A549 (cell line): ENCODE measurements at regions not wholly inside any gene's neighbourhood (a gene's known extent, or its start where the extent isn't known, plus 50 kb on each side); places are given as distances from the start of the nearest gene placed in this dataset.

ENCODE experiments used
- ATAC-seq, 2 experiments: fragments of 200-7000 bp in 1 of 2; fragments of >200 bp in 1 of 2; cut with Nextera tagmentation in 1 of 2; cut with Tn5 transposase in 1 of 2; 3 replicates each; pipeline versions ENCODE4 v1.8.0 to v1.9.1; 2018 to 2020; ENCODE audit warnings: mild to moderate bottlenecking in 1 of 2, moderate library complexity in 1 of 2
- CTCF ChIA-PET: fragments of 300-600 bp; sonication (Branson Sonifier 250); formaldehyde crosslinking; extraction: SDS; loops from one replicate; lab custom pipeline; 2021; ENCODE audit warnings: antibody characterized with exemption, inconsistent platforms; lab: Yijun Ruan, JAX
- POLR2A ChIA-PET: fragments of 350-600 bp; formaldehyde crosslinking; extraction: SDS; loops from one replicate; lab custom pipeline; 2021; ENCODE audit warnings: antibody characterized with exemption, inconsistent platforms; lab: Yijun Ruan, JAX
- DNase-seq, 2 experiments: peaks; one replicate each; pipeline versions ENCODE4 v3.0.0 to v3.0.0-alpha.2; 2011 to 2016; ENCODE audit warnings: low read depth in 1 of 2, low spot score in 1 of 2
- FAIRE-seq: peaks from 2 replicates; lab custom pipeline; 2011; peaks lifted over from hg19 to GRCh38; lab: Jason Lieb, UNC
- H3K27ac ChIP-seq, 2 experiments: fragments of >200 bp; sonication (Bioruptor Twin); formaldehyde crosslinking; 3 replicates each; pipeline ENCODE4 v1.5.1; 2016 to 2017
- H3K4me1 ChIP-seq: fragments of >200 bp; sonication (Bioruptor Twin); formaldehyde crosslinking; 3 replicates; pipeline ENCODE4 v1.6.1; 2016
- H3K4me2 ChIP-seq: fragments of >200 bp; sonication (Bioruptor Twin); formaldehyde crosslinking; 3 replicates; pipeline ENCODE4 v1.6.1; 2016
- H3K4me3 ChIP-seq: fragments of >200 bp; sonication (Bioruptor Twin); formaldehyde crosslinking; 3 replicates; pipeline ENCODE4 v1.5.1; 2016
- H3K9me3 ChIP-seq: fragments of >200 bp; sonication (Bioruptor Twin); formaldehyde crosslinking; 3 replicates; pipeline ENCODE4 v1.6.1; 2016
- BHLHE40 ChIP-seq: IDR thresholded peaks from 2 replicates; pipeline ENCODE4 v1.6.1; 2012; ENCODE audit warnings: low read depth, low read length, inconsistent platforms
- CBX8 ChIP-seq: fragments of 200-600 bp; sonication (generic); IDR thresholded peaks from 2 replicates; pipeline ENCODE4 v1.6.1; 2016
- CEBPB ChIP-seq, 2 experiments: fragments of >200 bp in 1 of 2; sonication (Bioruptor Twin) in 1 of 2; formaldehyde crosslinking in 1 of 2; IDR thresholded peaks; 2 replicates each; pipeline ENCODE4 v1.6.1; 2012 to 2016
- CHD2 ChIP-seq: fragments of 150-350 bp; IDR thresholded peaks from 2 replicates; pipeline ENCODE4 v1.6.1; 2014; ENCODE audit warnings: low read length; ENCODE audit not compliant: partially characterized antibody
- CTCF ChIP-seq: fragments of >200 bp; sonication (Bioruptor Twin); formaldehyde crosslinking; IDR thresholded peaks from 3 replicates; pipeline ENCODE4 v1.5.1; 2016
- E2F6 ChIP-seq: IDR thresholded peaks from 2 replicates; pipeline ENCODE4 v1.6.1; 2012; ENCODE audit warnings: low read depth, borderline replicate concordance
- FOSB ChIP-seq: fragments of 250-450 bp; sonication (Bioruptor Pico); IDR thresholded peaks from 2 replicates; pipeline ENCODE4 v1.5.0; 2020; ENCODE audit warnings: mild to moderate bottlenecking, moderate library complexity
- FOSL2 ChIP-seq, 2 experiments: fragments of 450-650 bp in 1 of 2; fragments of >200 bp in 1 of 2; sonication (Bioruptor Twin) in 1 of 2; formaldehyde crosslinking; IDR thresholded peaks; 2 replicates each; pipeline versions ENCODE4 v1.5.0 to v1.6.1; 2016 to 2020; ENCODE audit warnings: mild to moderate bottlenecking in 1 of 2, moderate library complexity in 1 of 2
- GATA3 ChIP-seq: IDR thresholded peaks from 2 replicates; pipeline ENCODE4 v1.6.1; 2012; ENCODE audit warnings: borderline replicate concordance
- HDAC2 ChIP-seq: fragments of 200-600 bp; sonication (generic); IDR thresholded peaks from 2 replicates; pipeline ENCODE4 v1.6.1; 2016
- HES2 ChIP-seq: fragments of >200 bp; sonication (Bioruptor Twin); formaldehyde crosslinking; IDR thresholded peaks from 2 replicates; pipeline ENCODE4 v1.6.1; 2016
- HEYL ChIP-seq: fragments of 250-450 bp; sonication (Bioruptor Pico); IDR thresholded peaks from 2 replicates; pipeline ENCODE4 v1.8.0; 2021; ENCODE audit warnings: mild to moderate bottlenecking, moderate library complexity
- HMGXB4 ChIP-seq: fragments of 250-450 bp; sonication (Bioruptor Pico); IDR thresholded peaks from 2 replicates; pipeline ENCODE4 v1.5.0; 2021; ENCODE audit warnings: mild to moderate bottlenecking, moderate library complexity, borderline replicate concordance
- HOXB13 ChIP-seq: fragments of 250-450 bp; sonication (Bioruptor Pico); IDR thresholded peaks from 2 replicates; pipeline ENCODE4 v1.5.0; 2020; ENCODE audit warnings: low read depth, mild to moderate bottlenecking, moderate library complexity
- JUN ChIP-seq, 2 experiments: fragments of >200 bp; sonication (Bioruptor Twin); formaldehyde crosslinking; IDR thresholded peaks; 2 replicates in 1 of 2; 3 replicates in 1 of 2; pipeline ENCODE4 v1.6.1; 2016 to 2017
- JUNB ChIP-seq: fragments of >200 bp; sonication (Bioruptor Twin); formaldehyde crosslinking; IDR thresholded peaks from 2 replicates; pipeline ENCODE4 v1.6.1; 2016
- KDM1A ChIP-seq: fragments of 200-600 bp; sonication (generic); IDR thresholded peaks from 2 replicates; pipeline ENCODE4 v1.6.1; 2016; ENCODE audit warnings: low read depth, mild to moderate bottlenecking
- MAFK ChIP-seq: fragments of 450-650 bp; IDR thresholded peaks from 2 replicates; pipeline ENCODE4 v1.6.1; 2014; ENCODE audit not compliant: partially characterized antibody
- MYC ChIP-seq: IDR thresholded peaks from 2 replicates; pipeline ENCODE4 v1.6.1; 2012; ENCODE audit warnings: mild to moderate bottlenecking, inconsistent platforms, low read length, improper control_type of control experiment, borderline replicate concordance
- NFE2L2 ChIP-seq: fragments of 150-350 bp; conservative IDR thresholded peaks from 2 replicates; pipeline ENCODE4 v1.6.1; 2014; ENCODE audit warnings: low read length
- NPAS2 ChIP-seq: fragments of 250-450 bp; sonication (Bioruptor Pico); IDR thresholded peaks from 2 replicates; pipeline ENCODE4 v1.8.0; 2022; ENCODE audit warnings: mild to moderate bottlenecking, moderate library complexity, borderline replicate concordance
- PHF8 ChIP-seq: fragments of 200-600 bp; sonication (generic); IDR thresholded peaks from 2 replicates; pipeline ENCODE4 v1.6.1; 2016; ENCODE audit warnings: low read depth, mild to moderate bottlenecking, antibody characterized with exemption, moderate library complexity, borderline replicate concordance
- POLR2AphosphoS2 ChIP-seq: conservative IDR thresholded peaks from 2 replicates; pipeline ENCODE4 v1.6.1; 2012; ENCODE audit warnings: low read length, improper control_type of control experiment, inconsistent platforms
- RAD21 ChIP-seq, 2 experiments: fragments of >200 bp in 1 of 2; sonication (Bioruptor Twin) in 1 of 2; formaldehyde crosslinking in 1 of 2; IDR thresholded peaks in 1 of 2; conservative IDR thresholded peaks in 1 of 2; 2 replicates in 1 of 2; 3 replicates in 1 of 2; pipeline ENCODE4 v1.6.1; 2012 to 2018; ENCODE audit warnings: inconsistent platforms in 1 of 2
- REST ChIP-seq: fragments of 200-600 bp; sonication (generic); IDR thresholded peaks from 2 replicates; pipeline ENCODE4 v1.6.1; 2016; ENCODE audit warnings: antibody characterized with exemption, mild to moderate bottlenecking, moderate library complexity
- RNF2 ChIP-seq: fragments of 200-600 bp; sonication (generic); IDR thresholded peaks from 2 replicates; pipeline ENCODE4 v1.6.1; 2016; ENCODE audit warnings: low read depth, mild to moderate bottlenecking, antibody characterized with exemption, moderate library complexity, borderline replicate concordance
- SMC3 ChIP-seq: fragments of >200 bp; sonication (Bioruptor Twin); formaldehyde crosslinking; IDR thresholded peaks from 3 replicates; pipeline ENCODE4 v1.6.1; 2018; ENCODE audit warnings: inconsistent platforms
- ZFP36 ChIP-seq: fragments of 450-650 bp; IDR thresholded peaks from 2 replicates; pipeline ENCODE4 v1.6.1; 2014; ENCODE audit warnings: borderline replicate concordance; ENCODE audit not compliant: partially characterized antibody
- ZNF302 ChIP-seq: fragments of 250-450 bp; sonication (Bioruptor Pico); IDR thresholded peaks from 2 replicates; pipeline ENCODE4 v1.9.0; 2021; ENCODE audit warnings: inconsistent platforms, mild to moderate bottlenecking, moderate library complexity
- ZSCAN20 ChIP-seq: fragments of 250-450 bp; sonication (Bioruptor Pico); IDR thresholded peaks from 2 replicates; pipeline ENCODE4 v1.8.0; 2022; ENCODE audit warnings: mild to moderate bottlenecking, moderate library complexity
- WGBS: methylation state at CpG from one replicate; pipeline ENCODE4 v1.1.6; 2017; ENCODE audit errors: missing lambda C conversion rate; 5-methylcytosine and 5-hydroxymethylcytosine counted together

- no peak for DNase-seq
- Histone ChIP-seq H3K27ac (no peak overlapping the region), H3K4me2 (no peak overlapping the region), H3K9me3 (no peaks in the 10 kb centered on the region; the same call in 2 of the 3 replicates), H3K4me3 (no peak overlapping the region), H3K4me1 (no peaks in the 10 kb centered on the region)
- WGBS, result 84% methylated on average over 1 of the region's 1 CpG
- CTCF ChIA-PET, result interaction anchor here (1.2 kb wide), 1 partner anchor 13 kb away, joined by 3 read pairs; no protein-coding TSS in a partner anchor
- ATAC-seq, result no peak
- FAIRE-seq, result no peak
- POLR2A ChIA-PET, result no interaction called here
- TF ChIP-seq NPAS2 (CRISPR knock-in tag), result no peak
- no peak for TF ChIP-seq CHD2
- no peak for TF ChIP-seq JUNB
- TF ChIP-seq CBX8, result no peak
- TF ChIP-seq CEBPB (IDR thresholded peaks at IDR 0.05), result no peak
- TF ChIP-seq FOSL2 (IDR thresholded peaks at IDR 0.05), result no peak
- no peak for TF ChIP-seq FOSL2 (CRISPR knock-in tag; IDR thresholded peaks at IDR 0.05)
- no peak for TF ChIP-seq RNF2
- no peak for TF ChIP-seq SMC3
- TF ChIP-seq KDM1A, result no peak
- no peak for TF ChIP-seq E2F6
- TF ChIP-seq HES2, result no peak
- TF ChIP-seq JUN (IDR thresholded peaks at IDR 0.05), result no peak
- TF ChIP-seq ZNF302 (CRISPR knock-in tag), result no peak
- TF ChIP-seq FOSB, result no peak
- no peak for TF ChIP-seq CTCF
These were observed 434.1 kb downstream of the PLK2 start for GRCh38 chr5:58025809-58026208.

GRCh38 chr5:58024151-58024550 lies 435.7 kb downstream of the PLK2 start:
- ChIA-PET CTCF (no interaction called here), POLR2A (no interaction called here)
- FAIRE-seq, result no peak
- H3K4me2 ChIP-seq, result no peak overlapping the region
- no peak overlapping the region for H3K4me3 ChIP-seq
- no peak overlapping the region for H3K27ac ChIP-seq
- TF ChIP-seq REST (no peak), MAFK (no peak), ZSCAN20 (no peak), HDAC2 (no peak), FOSL2 (IDR thresholded peaks at IDR 0.05) (no peak), FOSL2 (CRISPR knock-in tag; IDR thresholded peaks at IDR 0.05) (no peak), CBX8 (no peak), HMGXB4 (no peak), RAD21 (conservative IDR thresholded peaks at IDR 0.05 in 1 of 2, IDR thresholded peaks at IDR 0.05 in 1 of 2) (no peak), MYC (no peak), NFE2L2 (no peak), CHD2 (no peak), E2F6 (no peak), HEYL (CRISPR knock-in tag) (no peak), POLR2AphosphoS2 (no peak), HOXB13 (CRISPR knock-in tag) (no peak), GATA3 (no peak), PHF8 (no peak), ZFP36 (no peak), BHLHE40 (no peak), RNF2 (no peak)
- H3K4me1 ChIP-seq, result no peaks in the 10 kb centered on the region
- 32% methylated on average over 1 of the region's 1 CpG for WGBS
- H3K9me3 ChIP-seq, result no peaks in the 10 kb centered on the region
- ATAC-seq, result no peak
- DNase-seq, result no peak
